ENCODE measurements at regions not wholly inside any gene's neighbourhood (a gene's known extent, or its start where the extent isn't known, plus 50 kb on each side); places are given as distances from the start of the nearest gene placed in this dataset.

DNA sequence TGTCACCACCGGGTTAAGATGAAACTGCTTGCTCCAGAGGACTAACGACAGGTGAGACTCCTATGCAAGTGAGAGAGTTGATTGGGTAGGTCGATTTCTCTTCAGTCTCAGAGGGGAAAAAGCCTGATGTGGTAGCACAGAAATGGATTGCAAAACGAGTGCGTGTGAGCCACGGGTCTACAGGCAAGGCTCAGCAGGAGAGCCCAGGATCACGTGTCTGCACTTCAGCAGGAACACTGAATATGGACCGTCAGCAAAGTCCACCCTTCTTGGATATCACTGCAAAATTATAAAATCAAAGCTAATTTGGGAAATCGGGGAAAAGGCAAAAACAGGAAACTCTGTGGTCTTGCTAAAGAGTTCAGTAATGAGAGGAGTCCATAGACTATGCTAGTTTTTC, 107.7 kb upstream of the ZNF648 start:
- TF ChIP-seq, protein P1, sequence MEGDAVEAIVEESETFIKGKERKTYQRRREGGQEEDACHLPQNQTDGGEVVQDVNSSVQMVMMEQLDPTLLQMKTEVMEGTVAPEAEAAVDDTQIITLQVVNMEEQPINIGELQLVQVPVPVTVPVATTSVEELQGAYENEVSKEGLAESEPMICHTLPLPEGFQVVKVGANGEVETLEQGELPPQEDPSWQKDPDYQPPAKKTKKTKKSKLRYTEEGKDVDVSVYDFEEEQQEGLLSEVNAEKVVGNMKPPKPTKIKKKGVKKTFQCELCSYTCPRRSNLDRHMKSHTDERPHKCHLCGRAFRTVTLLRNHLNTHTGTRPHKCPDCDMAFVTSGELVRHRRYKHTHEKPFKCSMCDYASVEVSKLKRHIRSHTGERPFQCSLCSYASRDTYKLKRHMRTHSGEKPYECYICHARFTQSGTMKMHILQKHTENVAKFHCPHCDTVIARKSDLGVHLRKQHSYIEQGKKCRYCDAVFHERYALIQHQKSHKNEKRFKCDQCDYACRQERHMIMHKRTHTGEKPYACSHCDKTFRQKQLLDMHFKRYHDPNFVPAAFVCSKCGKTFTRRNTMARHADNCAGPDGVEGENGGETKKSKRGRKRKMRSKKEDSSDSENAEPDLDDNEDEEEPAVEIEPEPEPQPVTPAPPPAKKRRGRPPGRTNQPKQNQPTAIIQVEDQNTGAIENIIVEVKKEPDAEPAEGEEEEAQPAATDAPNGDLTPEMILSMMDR (IDR thresholded peaks at IDR 0.05) = no peak
- TF ChIP-seq POLR2A (IDR thresholded peaks at IDR 0.05) = no peak

Data from Peyer's patch (tissue), 4 donors.